Heart right ventricle (tissue), 16 donors: ENCODE measurements at regions not wholly inside any gene's neighbourhood (a gene's known extent, or its start where the extent isn't known, plus 50 kb on each side); places are given as distances from the start of the nearest gene placed in this dataset.
"Not testable (repeated sequence)": the region's sequence is repeated elsewhere in the genome, so short reads cannot be mapped to it uniquely, and the experiment has no call there.

Experiments used
- ATAC-seq, 8 donors: fragments of 200-7000 bp; cut with Tn5 transposase; one replicate each; pipeline ENCODE4 v1.9.1; 2020; ENCODE audit warnings: mild to moderate bottlenecking in 8 of 8, moderate library complexity in 8 of 8, moderate number of reproducible peaks in 1 of 8
- DNase-seq, 2 donors: peaks; one replicate each; pipeline ENCODE4 v3.0.0-alpha.2; 2020
- H3K27ac ChIP-seq, 10 donors: fragments of 200-600 bp; sonication (generic) in 2 of 10; one replicate each; pipeline versions ENCODE4 v1.5.0 to v1.8.0; 2020 to 2022; ENCODE audit warnings: mild to moderate bottlenecking in 3 of 10
- H3K27me3 ChIP-seq, 7 donors: fragments of 200-600 bp; one replicate each; pipeline ENCODE4 v1.8.0; 2021 to 2022; ENCODE audit warnings: mild to moderate bottlenecking in 2 of 7
- H3K36me3 ChIP-seq, 9 donors: fragments of 200-600 bp; sonication (generic) in 1 of 9; one replicate each; pipeline versions ENCODE4 v1.5.0 to v1.8.0; 2020 to 2022; ENCODE audit warnings: mild to moderate bottlenecking in 2 of 9
- H3K4me1 ChIP-seq, 9 donors: fragments of 200-600 bp; sonication (generic) in 1 of 9; one replicate each; pipeline versions ENCODE4 v1.5.0 to v1.8.0; 2020 to 2022; ENCODE audit warnings: mild to moderate bottlenecking in 4 of 9
- H3K4me3 ChIP-seq, 10 donors: fragments of 200-600 bp; sonication (generic) in 2 of 10; one replicate each; pipeline versions ENCODE4 v1.5.0 to v1.8.0; 2020 to 2022; ENCODE audit warnings: mild to moderate bottlenecking in 7 of 10, moderate library complexity in 2 of 10
- H3K9me3 ChIP-seq, 11 donors: fragments of 200-600 bp in 10 of 11; sonication (generic) in 2 of 11; one replicate each; pipeline versions ENCODE4 v1.5.0 to v1.8.0; 2013 to 2022; ENCODE audit warnings: mild to moderate bottlenecking in 2 of 11, control low read depth in 1 of 11, moderate library complexity in 1 of 11
- WGBS, 2 donors: extraction: QIAGEN DNeasy Blood & Tissue Kit; methylation state at CpG; one replicate each; pipeline ENCODE4 v1.1.7; 2013; ENCODE audit warnings: inconsistent platforms in 1 of 2; 5-methylcytosine and 5-hydroxymethylcytosine counted together
- intact Hi-C, 10 donors: fragments of 100-400 bp; cut with DNase I; formaldehyde crosslinking; loops; one replicate each; pipeline versions ENCODE4 v1.11.1 to v1.14.2; 2022
- TF ChIP-seq, protein P1 (sequence below), 9 donors: fragments of 200-600 bp; sonication (generic) in 2 of 9; IDR thresholded peaks; one replicate each; pipeline versions ENCODE4 v1.5.0 to v1.8.0; 2021 to 2022; ENCODE audit warnings: antibody characterized with exemption in 9 of 9, mild to moderate bottlenecking in 5 of 9, moderate library complexity in 1 of 9
- donor health status: Arrhythmogenic right ventricular cardiomyopathy.
- donor health status: ischemic (EF 13 %, LVEDD 7.1; RV severe dilation, severe dysfunction).
- donor health status: healthy with polysubstance abuse.
- donor health status: DM: no; HTN: yes; CAD: no.
- donor health status: DM: no; HTN: no; CAD: no.
- donor health status: ischemic (EF 25% LVEDD 6.9; RV normal size, moderate dysfunction).
- donor health status: ischemic (EF 25% LVEDD 5.7; RV mildly dilated, moderate dysfunction).
- donor health status: healthy.
- donor health status: DM: yes; HTN: yes; CAD: no.
- donor health status: Ischemic cardiomyopathy.
- donor health status: ischemic (EF 35%, LVEDD 5.7; RV mildly dilated, moderate dysfunction).
- donor health status: nonischemic (EF 11% LVEDD 7.7; RV severe dilation, severe dysfunction).
- donor health status: DM: yes; HTN: yes; CAD: no.
- donor health status: PGD.
- donor health status: ischemic (EF 29% LVEDD 5.4; RV normal size, mild dysfunction).
- donor health status: nonischemic (EF 23%, LVEDD 6.1; RV moderate dilation, normal function).

DNA sequence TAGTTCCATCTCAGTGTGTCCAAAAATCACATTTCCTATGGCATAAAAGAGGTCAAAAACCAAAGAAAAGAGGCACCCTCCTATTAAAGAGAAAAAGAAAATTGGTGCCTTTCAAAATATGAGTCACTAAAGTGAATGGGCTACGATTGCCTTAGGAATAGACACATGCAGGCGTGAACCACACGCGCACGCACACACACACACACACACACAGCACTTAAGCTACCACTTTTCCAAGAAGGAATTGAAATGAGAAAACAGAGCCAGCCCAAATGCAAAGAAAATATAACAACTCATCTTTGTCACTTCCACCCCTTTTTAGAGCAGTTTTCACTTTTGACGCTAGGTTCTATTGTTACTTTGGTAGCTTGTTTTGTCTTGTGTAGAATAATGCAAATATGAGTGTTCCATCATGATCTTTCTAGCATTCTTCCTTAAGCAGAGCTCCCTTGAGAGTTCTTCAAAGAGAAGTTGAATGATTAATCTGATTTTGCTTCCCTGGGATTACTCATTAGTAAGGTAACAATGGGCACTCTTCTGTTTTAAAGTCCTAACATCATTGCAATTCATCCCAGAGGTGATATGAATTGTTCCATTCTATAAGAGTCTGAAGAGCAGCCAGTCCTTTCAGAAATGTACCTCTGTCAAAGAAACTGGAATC lies 239.2 kb upstream of the GNPDA2 start:
- intact Hi-C loops, result no loop called here
- H3K4me3 ChIP-seq, result no peak overlapping the region
- TF ChIP-seq, protein P1, sequence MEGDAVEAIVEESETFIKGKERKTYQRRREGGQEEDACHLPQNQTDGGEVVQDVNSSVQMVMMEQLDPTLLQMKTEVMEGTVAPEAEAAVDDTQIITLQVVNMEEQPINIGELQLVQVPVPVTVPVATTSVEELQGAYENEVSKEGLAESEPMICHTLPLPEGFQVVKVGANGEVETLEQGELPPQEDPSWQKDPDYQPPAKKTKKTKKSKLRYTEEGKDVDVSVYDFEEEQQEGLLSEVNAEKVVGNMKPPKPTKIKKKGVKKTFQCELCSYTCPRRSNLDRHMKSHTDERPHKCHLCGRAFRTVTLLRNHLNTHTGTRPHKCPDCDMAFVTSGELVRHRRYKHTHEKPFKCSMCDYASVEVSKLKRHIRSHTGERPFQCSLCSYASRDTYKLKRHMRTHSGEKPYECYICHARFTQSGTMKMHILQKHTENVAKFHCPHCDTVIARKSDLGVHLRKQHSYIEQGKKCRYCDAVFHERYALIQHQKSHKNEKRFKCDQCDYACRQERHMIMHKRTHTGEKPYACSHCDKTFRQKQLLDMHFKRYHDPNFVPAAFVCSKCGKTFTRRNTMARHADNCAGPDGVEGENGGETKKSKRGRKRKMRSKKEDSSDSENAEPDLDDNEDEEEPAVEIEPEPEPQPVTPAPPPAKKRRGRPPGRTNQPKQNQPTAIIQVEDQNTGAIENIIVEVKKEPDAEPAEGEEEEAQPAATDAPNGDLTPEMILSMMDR (IDR thresholded peaks at IDR 0.05), result no peak
- H3K27me3 ChIP-seq, result no peaks in the 10 kb centered on the region
- H3K27ac ChIP-seq, result no peak overlapping the region
- no peaks in the 10 kb centered on the region for H3K36me3 ChIP-seq
- WGBS, 2 donors, result 92 to 93% methylated on average over 6 of the region's 6 CpGs
- H3K9me3 ChIP-seq, result peaks cover 0 to 33% (median 6%) of the 10 kb centered on the region in 11 donors
- DNase-seq (no peak), ATAC-seq (no peak)
- no peaks in the 10 kb centered on the region for H3K4me1 ChIP-seq

DNA sequence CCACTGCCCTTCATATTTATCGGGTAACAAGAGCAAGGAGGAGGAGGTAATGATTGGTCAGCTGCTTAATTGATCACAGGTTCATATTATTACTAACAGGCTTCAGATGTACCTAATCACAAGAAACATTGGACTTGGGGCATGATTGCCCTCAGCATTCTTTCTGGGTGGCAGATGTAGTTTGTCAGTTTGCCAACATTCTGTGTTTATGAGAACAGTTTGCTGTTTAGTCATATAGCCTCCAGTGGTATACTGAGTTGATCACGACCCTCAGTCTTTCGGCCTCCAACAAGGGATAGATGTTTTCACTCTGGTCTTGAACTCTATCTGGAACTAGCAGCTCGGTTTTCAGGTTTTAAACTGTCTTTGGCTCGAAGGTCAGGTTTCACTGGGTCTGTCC lies 237.7 kb upstream of the GNPDA2 start:
- 72 to 74% methylated on average over 5 of the region's 5 CpGs for WGBS, 2 donors
- H3K4me3 ChIP-seq, H3K27ac ChIP-seq, ATAC-seq, H3K27me3 ChIP-seq, H3K36me3 ChIP-seq, intact Hi-C loops, DNase-seq, H3K4me1 ChIP-seq: not testable (repeated sequence)
- H3K9me3 ChIP-seq, result peaks cover 0 to 48% (median 8%) of the 10 kb centered on the region in 11 donors

DNA sequence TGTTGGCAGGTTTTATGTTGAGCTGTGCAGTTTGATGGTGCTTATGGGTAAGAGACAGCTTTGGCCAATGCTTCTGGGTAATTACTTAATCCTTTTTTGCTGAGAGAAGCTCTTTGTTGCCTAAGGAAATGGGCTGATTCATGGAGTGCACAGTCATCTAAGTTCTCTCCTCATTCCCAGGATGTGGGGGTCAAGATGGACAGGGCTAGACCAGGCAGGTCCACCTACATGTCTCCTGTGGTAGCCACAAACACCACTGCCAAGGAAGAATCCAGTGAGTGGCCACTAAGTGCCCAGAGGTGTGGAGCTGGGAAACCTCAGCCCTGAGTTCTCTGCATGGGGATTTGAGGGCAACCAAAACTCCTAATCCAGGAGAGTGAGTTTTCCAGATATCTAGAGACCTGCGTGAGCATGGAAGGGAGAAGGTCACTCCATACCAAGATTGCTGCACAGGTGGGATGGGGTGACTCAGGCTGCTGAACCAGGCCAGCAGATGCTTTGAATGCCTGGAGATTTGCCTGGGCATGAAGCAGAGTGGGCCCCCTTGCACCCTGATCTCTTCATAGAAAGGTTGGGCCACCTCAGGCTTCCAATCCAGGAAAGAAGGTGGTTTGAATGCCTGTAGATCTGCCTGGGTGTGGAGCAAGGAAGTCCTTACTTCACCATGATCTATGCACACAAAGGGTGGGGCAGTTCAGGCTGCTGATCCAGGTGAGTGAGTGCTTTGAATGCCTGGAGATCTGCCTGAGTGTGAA lies 234.8 kb upstream of the GNPDA2 start:
- no peak for ATAC-seq
- no peaks in the 10 kb centered on the region for H3K4me1 ChIP-seq
- H3K27me3 ChIP-seq, result no peaks in the 10 kb centered on the region
- DNase-seq, result no peak
- intact Hi-C loops, result no loop called here
- peaks cover 0 to 69% (median 12%) of the 10 kb centered on the region in 11 donors for H3K9me3 ChIP-seq
- WGBS, 2 donors, result 95 to 100% methylated on average over 1 of the region's 1 CpG
- H3K36me3 ChIP-seq, result no peaks in the 10 kb centered on the region
- no peak overlapping the region for H3K4me3 ChIP-seq
- TF ChIP-seq, protein P1 (IDR thresholded peaks at IDR 0.05), result no peak
- no peak overlapping the region for H3K27ac ChIP-seq

DNA sequence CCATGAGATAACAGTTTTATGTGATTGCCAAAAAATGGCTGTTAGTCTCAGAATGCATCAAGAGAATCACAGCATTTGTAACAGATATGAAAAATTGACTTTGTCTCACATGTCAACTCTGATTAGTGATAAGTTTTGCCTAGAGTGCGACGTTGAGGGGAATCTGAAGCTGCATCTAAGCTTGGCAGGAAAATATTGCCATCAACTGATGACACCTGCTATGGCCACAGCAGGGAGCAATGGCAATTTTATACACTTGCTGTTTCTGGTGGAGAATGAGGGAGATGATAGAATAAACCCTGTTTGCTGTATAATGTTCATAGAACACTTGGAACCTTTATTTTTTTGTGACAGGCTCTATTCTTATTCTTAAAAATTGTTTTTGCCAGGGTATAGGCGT lies 205.4 kb upstream of the GNPDA2 start:
- H3K36me3 ChIP-seq, result no peaks in the 10 kb centered on the region
- TF ChIP-seq, protein P1 (IDR thresholded peaks at IDR 0.05), result no peak
- H3K27me3 ChIP-seq, result no peaks in the 10 kb centered on the region
- no peak for ATAC-seq
- H3K9me3 ChIP-seq, result no peaks in the 10 kb centered on the region
- H3K27ac ChIP-seq, result no peak overlapping the region
- 58 to 62% methylated on average over 3 of the region's 3 CpGs for WGBS, 2 donors
- H3K4me1 ChIP-seq, result peaks cover 0 to 14% (median 0%) of the 10 kb centered on the region in 9 donors
- H3K4me3 ChIP-seq, result no peak overlapping the region
- no peak for DNase-seq
- intact Hi-C loops, result loop anchor here in 1 of 10 donors (10.0 kb wide), 1 partner anchor 513 kb away; no protein-coding TSS in a partner anchor
